KBM-7 (cell line): ENCODE measurements at regions not wholly inside any gene's neighbourhood (a gene's known extent, or its start where the extent isn't known, plus 50 kb on each side); places are given as distances from the start of the nearest gene placed in this dataset.

Experiments
- DNase-seq: peaks from one replicate; pipeline ENCODE4 v3.0.0-alpha.2; 2015
- in situ Hi-C: fragments of 300-500 bp; cut with MboI; formaldehyde crosslinking; loops from 2 replicates; pipeline ENCODE4 v1.14.3; 2020; ENCODE audit warnings: low sequenced_read_pairs, low pct_unique_long_range_greater_than_20kb, mixed read lengths

GRCh38 chr22:49146511-49146910 is 681.2 kb downstream of the BRD1 start:
- no peak for DNase-seq

GRCh38 chr22:49143812-49144211 is 683.9 kb downstream of the BRD1 start:
- DNase-seq = no peak
- in situ Hi-C loops = no loop called here

More at GRCh38 chr22:49146511-49146910, 681.2 kb downstream of the BRD1 start:
- in situ Hi-C loops = no loop called here

GRCh38 chr22:49142891-49143290 is 684.8 kb downstream of the BRD1 start:
- in situ Hi-C loops = no loop called here
- DNase-seq = no peak

- in situ Hi-C loops = no loop called here
- DNase-seq = no peak
Measured at GRCh38 chr22:49142296-49142695, 685.4 kb downstream of the BRD1 start.

GRCh38 chr22:49141761-49142160 is 685.9 kb downstream of the BRD1 start:
- in situ Hi-C loops = no loop called here
- no peak for DNase-seq

GRCh38 chr22:49140911-49141665 is 686.6 kb downstream of the BRD1 start:
- in situ Hi-C loops = no loop called here
- DNase-seq = no peak

- in situ Hi-C loops = no loop called here
- no peak for DNase-seq
Measured at GRCh38 chr22:49139492-49140151, 688.1 kb downstream of the BRD1 start.

GRCh38 chr22:49138250-49138790 is 689.4 kb downstream of the BRD1 start:
- in situ Hi-C loops = no loop called here
- DNase-seq = no peak

- in situ Hi-C loops = no loop called here
- DNase-seq = no peak
Measured at GRCh38 chr22:49137206-49137840, 690.4 kb downstream of the BRD1 start.

GRCh38 chr22:49136816-49137180 is 690.9 kb downstream of the BRD1 start:
- in situ Hi-C loops = no loop called here

GRCh38 chr22:49136041-49136815 is 691.4 kb downstream of the BRD1 start:
- in situ Hi-C loops = no loop called here
- DNase-seq = no peak

More at GRCh38 chr22:49136816-49137180, 690.9 kb downstream of the BRD1 start:
- DNase-seq = no peak

GRCh38 chr22:49134076-49134475 is 693.6 kb downstream of the BRD1 start:
- in situ Hi-C loops = no loop called here
- no peak for DNase-seq

- no peak for DNase-seq
- in situ Hi-C loops = no loop called here
Measured at GRCh38 chr22:49133541-49133940, 694.1 kb downstream of the BRD1 start.

GRCh38 chr22:49132009-49132408 is 695.7 kb downstream of the BRD1 start:
- in situ Hi-C loops = no loop called here

GRCh38 chr22:49129736-49130135 is 697.9 kb downstream of the BRD1 start:
- in situ Hi-C loops = no loop called here
- no peak for DNase-seq

More at GRCh38 chr22:49132009-49132408, 695.7 kb downstream of the BRD1 start:
- DNase-seq = peak; percentile 1

- no peak for DNase-seq
- in situ Hi-C loops = no loop called here
Measured at GRCh38 chr22:49128874-49129273, 698.8 kb downstream of the BRD1 start.

- in situ Hi-C loops = no loop called here
- DNase-seq = no peak
Measured at GRCh38 chr22:49124608-49125007, 703.1 kb downstream of the BRD1 start.

- no peak for DNase-seq
- in situ Hi-C loops = no loop called here
Measured at GRCh38 chr22:49123621-49124192, 704.0 kb downstream of the BRD1 start.

- in situ Hi-C loops = no loop called here
- DNase-seq = no peak
Measured at GRCh38 chr22:49119551-49119952, 708.1 kb downstream of the BRD1 start.
